Stimulated activated CD8-positive, alpha-beta memory T cell treated with anti-CD3 and anti-CD28 coated beads, Interleukin-4, amount 100 ng/mL, for 24 hours (primary cell): ENCODE measurements at regions not wholly inside any gene's neighbourhood (a gene's known extent, or its start where the extent isn't known, plus 50 kb on each side); places are given as distances from the start of the nearest gene placed in this dataset.
A peak's percentile ranks its signal among the peaks of the same experiment; 100 is the strongest.
"Not testable (repeated sequence)": the region's sequence is repeated elsewhere in the genome, so short reads cannot be mapped to it uniquely, and the experiment has no call there.

ENCODE experiments used
- DNase-seq: peaks from one replicate; pipeline ENCODE4 v3.0.0-alpha.2; 2020; ENCODE audit warnings: low read depth

DNA sequence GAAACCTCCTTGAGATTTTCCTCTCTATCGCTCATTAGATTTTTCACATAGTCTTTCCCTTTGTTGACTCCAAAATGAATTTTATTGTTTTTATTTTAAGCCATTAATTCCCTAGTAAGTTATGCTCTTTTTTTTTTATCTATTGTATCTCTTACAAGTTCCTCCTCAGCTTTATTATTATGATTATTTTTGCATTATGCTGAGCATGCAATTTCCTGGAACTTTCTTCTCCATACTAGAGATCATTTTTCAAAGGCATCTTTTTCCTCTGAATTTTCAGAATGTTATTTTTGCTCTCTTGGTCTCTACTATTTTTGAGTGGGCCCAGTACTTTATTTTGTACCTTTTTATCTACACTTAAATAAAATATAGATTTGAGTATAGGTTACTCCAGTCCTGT lies 376.6 kb upstream of the SEMA6A start:
- no peak for DNase-seq

DNA sequence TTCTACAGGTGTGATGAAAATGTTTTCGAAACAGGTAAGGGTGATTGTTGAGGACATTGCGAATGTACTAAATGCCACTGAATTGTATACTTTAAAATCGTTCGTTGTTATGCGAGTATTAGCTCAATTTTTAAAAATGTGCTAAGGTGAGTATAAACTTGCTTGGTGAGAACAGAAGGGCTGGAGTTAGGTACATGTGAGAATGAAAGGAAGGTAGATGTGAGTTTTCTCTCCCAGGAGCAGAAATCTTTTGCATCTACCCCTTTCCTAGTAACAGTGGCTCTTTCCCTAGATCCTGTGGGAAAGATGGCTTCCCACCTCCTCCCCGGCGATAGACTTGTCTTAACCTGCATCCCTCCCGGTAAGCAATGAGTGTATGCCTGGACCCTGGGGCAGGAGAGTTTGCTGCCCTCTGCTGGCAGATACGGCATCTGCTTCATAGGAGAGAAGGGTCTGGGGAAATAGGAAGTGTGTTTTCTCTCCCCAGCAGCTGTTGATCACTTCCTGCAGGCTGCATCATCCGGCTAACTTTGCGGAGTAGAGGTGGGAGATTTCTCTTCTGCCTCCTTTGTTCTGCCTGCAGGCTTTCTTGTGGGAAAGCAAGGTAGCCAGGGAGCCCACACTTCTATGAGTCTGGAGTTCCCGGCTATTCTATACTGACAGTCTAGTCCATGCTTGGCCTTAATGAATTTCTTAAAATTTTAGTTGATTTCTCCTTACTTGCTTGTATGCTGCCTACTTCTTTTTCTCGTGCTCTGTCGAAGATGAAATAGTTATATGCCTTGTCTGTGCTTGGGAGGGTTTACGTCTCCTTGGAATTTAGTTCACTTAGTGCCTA lies 373.3 kb upstream of the SEMA6A start:
- DNase-seq: peak; percentile 35

DNA sequence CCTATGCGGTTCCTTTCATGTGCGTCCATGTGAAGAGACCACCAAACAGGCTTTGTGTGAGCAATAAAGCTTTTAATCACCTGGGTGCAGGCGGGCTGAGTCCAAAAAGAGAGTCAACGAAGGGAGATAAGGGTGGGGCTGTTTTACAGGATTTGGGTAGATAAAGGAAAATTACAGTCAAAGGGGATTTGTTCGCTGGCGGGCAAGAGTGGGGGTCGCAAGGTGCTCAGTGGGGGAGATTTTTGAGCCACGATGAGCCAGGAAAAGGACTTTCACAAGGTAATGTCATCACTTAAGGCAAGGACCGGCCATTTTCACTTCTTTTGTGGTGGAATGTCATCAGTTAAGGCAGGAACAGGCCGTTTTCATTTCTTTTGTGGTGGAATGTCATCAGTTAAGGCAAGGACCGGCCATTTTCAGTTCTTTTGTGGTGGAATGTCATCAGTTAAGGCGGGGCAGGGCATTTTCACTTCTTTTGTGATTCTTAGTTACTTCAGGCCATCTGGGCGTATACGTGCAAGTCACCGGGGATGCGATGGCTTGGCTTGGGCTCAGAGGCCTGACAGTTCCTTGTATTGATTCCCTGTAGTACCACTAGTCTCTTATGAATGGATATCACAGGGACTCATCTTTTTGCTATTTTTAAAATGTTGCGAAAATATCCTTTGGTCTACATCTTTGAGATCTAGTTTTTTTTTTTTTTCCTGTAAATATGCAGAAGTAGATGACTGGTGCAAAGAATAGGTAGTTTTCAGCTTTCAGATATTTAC lies 371.2 kb upstream of the SEMA6A start:
- not testable (repeated sequence) for DNase-seq

DNA sequence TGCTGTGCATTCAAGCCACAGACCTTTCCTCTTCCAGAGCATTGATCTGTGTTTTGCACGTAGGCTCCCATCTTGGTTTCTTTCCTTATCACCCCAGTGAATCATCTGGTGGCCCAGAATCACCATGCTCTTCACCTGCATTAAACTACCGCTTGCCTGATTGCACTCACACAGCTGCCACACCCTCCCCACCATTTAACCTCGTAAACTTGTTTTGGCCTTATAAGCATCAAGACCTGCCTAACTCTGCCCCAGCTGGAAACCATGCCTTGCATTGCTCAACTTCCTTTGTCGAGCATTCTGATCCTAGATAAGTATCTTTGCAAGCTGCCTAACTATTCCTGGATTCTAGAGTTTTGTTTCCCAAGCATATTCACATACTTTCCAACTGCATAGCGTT lies 369.6 kb upstream of the SEMA6A start:
- no peak for DNase-seq

DNA sequence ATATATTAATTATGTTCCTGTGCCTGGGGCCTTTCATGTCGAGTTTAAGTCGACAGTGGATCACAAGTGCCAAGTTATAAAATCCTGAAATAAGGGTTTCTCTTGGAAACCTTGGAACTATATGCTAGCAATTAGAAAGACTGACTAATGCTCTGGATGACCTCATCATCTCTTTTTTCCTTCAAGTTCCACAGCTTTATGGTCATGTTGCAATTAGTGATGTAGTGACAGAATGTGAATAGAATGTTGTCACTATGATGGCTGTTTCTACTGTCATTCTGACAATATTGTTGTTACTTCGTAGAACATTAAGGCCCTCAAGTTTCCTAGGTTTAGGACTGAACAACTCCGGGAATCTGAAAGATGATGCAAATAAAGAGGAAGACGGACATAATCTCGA lies 368.0 kb upstream of the SEMA6A start:
- no peak for DNase-seq

DNA sequence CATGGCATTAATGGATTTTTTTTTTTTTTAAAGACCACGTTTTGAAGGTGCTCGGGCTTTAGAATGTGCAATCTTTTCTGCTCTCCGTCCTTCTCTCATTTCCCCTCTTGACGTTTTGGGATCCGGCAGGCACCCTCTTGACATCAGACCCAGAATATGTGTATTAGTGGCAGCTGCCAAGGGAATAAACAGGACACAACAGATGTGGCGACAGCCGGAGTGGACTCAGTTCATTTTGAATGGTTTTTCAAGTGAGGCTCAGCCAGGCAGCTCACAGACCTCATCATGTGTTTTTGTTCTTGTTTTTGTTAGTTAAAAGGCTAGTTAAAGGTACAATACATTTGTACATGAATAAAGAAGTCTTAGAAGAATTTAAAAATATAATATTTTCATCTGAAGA lies 365.0 kb upstream of the SEMA6A start:
- DNase-seq: no peak

DNA sequence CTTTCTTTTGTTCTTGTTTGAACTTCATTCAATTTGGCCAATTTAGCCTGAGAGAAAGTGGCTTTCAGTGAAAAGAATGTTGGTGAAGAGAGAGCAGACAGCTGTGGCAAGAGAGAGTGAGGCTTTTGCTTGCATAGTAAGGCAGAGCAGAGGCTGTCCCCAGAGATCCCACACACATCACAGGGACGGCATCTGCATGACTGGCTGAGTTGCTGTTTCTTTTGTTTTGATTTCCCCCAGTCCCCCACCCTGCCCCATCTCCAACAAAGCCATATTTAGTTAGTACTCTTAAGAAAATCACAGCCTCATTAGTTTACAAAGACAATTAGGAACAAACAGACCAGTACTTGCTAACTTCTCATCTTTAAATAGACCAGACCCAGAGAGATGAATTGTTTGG lies 363.9 kb upstream of the SEMA6A start:
- DNase-seq: no peak

DNA sequence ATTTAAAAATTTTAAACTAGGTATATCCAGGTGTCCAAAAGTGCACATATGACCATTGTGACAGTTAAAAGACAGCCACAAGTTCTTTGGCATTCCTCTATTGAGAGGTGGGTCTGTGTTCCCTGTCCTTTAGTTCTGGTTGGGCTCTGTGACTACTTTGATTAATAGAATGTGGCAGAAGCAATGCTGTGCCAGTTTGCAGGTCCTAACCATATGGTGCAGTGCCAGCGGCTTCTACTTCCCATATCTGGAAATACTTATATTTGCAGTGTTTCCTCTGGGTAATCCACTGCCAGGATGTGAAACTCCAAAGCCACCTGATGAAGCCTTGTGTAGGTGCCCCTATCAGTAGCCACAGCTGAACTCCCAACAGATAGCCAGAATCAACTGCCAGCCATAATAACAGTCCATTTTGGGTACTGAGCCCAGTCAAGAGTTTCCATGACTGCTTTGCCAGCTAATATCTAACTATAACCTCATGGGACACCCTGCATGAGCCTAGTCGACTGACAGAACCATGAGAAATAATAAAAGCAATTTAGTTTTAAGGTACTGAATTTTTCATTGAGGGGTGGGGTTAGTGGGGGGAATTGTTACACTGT lies 361.0 kb upstream of the SEMA6A start:
- no peak for DNase-seq

DNA sequence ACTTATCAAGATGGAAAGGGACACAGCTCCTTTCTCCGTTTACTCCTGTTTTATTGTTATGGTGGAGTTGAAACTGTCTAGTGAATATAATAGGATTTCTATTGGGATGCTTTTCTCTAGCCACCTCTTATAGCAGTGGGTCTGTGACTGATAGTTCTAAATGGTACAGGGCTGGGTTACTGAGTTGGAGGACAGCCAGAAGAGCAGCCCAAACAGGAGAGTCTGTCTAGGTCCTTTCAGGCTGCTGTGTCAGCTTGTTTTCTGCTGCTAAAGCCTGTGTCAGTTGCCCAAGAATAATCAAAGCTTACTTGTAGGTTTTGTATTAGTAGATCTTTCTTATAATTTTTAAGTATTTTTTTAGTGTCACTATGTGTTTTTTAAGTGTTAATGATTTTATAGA lies 356.0 kb upstream of the SEMA6A start:
- no peak for DNase-seq

DNA sequence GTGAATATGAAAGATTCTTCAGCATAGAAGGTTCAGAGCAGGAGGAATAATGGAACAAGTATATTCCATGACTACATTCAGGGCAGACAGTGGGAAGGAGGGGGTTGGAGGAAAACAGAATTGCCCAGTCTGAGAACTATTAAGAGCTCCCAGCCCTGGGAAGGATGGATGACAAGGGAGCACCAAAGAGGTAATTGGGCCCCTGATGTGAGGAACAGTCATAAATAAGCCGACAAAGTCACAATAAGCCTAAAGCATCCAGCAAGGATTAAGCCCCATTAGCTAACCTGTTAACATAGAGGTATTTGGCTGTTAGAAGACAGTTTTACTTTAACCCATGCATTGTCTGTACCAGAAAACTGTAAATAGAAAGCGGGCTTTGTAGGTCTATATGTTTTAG lies 348.7 kb upstream of the SEMA6A start:
- no peak for DNase-seq

DNA sequence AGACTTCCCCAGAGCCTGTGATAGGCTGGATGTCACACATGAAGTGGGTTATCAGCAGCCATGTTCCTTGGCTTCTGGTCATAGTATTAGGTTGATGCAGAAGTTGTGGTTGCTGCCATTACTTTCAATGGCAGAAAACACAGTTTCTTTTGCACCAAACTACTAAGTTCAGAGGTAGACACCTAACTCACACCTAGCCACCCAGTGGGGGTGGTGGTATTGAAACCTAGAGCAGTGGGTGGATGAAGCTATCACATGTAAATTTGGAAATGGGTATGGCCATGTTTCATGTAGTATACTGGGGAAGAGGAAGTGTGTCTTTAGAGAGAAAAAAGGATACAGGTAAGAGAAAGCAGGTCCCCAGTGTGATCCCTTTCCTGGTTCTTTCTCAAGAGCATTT lies 347.9 kb upstream of the SEMA6A start:
- no peak for DNase-seq

DNA sequence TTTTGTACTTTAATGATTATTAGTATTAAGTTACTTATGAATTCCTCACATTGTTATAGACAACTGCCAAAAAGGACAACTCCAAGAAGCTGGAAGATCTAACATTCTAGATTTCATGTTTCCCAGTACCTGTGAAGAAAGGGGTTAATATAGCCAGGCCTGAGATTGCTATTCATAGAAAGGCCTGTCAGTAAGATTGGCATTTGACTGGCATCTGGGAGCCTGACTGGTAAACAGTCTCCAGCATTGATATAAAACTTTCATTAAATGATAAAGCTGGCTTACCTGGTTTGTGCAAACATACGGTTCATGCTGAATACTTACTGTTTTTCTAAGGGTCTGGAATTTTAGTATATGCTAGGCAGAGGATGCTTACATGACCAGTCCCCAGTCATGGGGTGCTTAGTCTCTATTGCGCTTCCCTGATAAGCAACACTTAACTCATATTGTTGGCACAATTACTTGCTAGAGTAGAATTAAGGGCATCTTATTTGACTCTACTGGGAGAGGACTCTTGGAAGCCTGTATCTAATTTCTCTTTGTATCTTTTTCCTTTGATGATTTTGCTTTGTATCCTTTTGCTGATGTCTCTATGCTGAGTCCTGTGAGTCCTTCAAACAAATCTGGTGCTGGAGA lies 340.4 kb upstream of the SEMA6A start:
- DNase-seq: no peak

DNA sequence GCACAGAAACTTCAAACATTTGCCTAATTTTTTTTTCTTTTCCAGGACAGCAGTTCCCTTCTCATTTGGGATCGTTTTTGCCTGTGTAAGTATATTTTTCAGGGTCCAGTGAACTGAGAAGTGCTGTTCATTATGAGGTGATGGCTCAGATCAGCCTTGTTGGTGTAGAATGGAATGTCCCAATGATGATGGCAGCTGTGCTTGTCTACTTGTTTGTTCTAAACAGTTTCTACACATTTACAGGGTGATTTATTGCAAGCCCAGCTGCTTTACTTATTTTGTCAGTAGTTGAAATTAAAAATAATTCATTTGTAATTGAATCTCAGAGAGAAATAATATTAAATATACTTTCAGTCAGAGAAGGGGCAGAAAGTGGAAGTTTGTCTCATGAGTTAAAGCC lies 337.6 kb upstream of the SEMA6A start:
- DNase-seq: no peak

DNA sequence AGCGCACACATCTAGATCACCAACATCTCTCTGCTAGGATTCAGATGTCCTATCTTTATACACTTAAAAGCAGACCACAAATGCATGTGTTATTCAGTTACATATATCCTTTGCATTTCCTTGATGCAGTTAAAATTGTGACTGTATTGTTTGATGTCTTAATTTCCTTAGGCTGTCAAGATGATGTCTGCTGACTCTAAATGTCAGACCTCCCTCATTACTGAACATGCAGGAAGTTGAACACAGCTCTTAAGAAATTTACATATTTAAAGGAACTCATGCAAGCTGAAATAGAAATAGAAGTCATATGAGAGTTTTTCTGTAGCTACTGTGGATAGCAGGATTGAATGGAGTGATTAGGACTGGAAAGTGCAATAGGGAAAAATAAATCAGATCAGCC lies 336.5 kb upstream of the SEMA6A start:
- DNase-seq: no peak

DNA sequence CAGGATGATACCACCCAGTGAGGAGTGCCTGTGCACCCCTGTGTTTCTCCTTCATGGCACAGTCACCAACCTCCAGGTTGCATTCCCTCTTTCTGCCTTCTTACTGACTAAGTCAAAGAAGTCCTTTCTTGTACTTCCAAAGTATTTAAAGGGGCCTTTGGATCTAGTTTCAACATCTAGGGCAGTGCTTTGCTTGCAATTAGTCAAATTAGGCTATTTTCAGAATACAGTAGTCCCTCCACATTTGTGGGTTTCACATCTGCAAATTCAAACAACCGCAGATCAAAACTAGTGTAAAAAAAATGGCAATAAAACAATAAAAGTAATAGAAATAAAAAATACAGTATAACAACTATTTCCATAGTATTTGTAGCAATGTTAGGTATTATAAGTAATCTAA lies 333.9 kb upstream of the SEMA6A start:
- no peak for DNase-seq

DNA sequence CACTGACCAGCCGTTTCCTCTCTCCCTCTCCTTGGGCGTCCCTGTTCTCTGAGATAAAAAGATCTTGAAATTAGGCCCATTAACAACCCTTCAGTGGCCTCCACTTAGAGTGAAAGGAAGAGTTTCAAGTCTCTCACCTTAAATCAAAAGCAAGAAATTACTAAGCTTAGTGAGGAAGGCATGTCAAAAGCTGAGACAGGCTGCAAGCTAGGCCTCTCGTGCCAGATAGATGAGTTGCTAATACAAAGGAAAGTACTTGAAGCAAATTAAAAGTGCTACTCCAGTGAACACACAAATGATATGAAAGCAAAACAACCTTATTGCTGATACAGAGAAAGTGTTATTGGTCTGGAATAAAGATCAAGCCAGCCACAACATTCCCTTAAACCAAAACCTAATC lies 331.3 kb upstream of the SEMA6A start:
- DNase-seq: no peak

DNA sequence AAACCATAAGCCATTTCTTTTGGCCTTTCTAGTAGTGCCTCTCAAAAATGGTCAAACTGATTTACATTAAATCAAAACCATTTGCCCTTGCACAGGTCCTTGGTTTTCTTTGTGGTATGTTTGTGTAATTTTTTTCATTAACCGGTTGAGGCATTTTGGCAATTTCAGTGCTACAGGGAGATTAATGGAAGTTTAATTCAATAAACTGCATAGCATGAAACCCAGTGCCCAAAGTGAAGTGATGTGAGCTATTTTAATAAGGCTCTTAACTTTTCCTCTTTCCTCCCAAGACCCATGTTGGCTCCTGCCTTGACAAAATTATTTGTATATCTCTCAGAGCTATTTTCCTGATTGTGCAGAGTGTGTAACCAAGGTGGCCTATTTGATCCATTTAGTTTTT lies 326.2 kb upstream of the SEMA6A start:
- no peak for DNase-seq

DNA sequence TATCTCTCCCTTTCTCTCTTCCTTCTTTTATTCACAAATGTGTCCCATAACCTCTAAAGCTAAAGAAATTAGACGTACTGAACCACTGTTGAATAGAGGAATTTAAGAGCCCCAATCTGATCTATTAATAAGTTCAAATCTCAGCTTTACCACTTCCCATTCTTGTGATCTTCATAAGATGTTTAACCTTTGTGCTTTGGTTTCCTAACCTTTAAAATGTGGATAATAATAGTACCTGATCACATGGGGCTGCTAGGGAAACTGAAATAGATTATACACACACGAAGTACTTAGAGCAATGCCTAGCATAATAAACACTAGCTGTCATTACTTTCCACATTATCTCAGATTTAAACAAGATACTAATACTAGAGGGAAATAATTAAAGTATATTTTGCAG lies 324.3 kb upstream of the SEMA6A start:
- no peak for DNase-seq

DNA sequence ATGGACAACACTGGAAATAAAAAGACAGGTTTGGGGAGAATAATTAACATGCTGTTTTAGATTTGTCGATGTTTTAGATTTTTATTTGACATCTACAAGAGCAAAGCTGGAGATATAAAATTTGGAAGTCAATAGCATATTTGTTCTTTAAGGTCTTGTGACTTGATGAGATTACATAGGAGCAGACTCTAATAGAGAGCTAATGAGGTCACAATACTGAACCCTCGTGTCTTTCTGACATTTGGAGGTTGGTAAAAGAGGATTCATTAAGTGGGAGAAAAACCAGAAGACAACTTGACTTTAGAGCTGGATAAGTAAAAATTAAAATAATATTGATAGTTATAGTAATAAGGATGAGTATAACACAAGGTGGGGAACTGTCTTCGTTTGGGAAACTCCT lies 322.7 kb upstream of the SEMA6A start:
- no peak for DNase-seq

DNA sequence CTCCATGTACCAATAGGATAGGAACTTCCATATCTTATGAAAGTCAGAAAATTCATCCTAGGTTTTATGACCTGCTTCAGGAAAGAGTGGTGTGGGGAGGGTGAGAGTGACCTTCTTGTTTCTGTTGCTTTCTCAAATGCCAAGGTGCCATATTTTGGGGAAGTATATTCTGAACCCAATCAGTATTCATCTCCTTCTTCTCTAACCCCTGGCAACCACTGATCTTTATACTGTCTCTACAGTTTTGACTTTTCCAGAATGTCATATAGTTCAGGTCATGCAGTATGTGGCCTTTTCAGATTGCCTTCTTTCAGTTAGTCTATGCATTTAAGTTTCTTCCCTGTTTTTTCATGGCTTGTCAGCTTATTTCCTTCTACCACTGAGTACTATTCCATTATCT lies 321.4 kb upstream of the SEMA6A start:
- DNase-seq: no peak

DNA sequence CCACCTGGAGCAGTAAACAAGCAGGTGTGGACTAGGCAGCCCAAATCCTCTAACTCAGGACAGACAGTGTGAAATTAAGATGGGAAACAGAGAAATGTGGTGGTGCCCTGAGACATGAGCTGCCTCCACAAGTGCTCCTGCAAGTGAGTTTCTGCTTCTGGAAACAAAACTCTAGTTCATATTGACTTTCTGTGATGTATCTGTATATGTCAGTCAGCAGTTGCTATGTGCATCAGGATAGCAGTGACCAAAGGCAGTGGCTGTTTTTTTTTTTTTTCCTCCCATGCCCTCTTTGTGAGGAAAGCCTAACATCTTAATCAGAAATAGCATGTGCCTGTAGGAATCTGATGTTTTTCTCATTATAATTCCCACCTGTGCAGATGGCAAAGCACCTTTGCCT lies 318.4 kb upstream of the SEMA6A start:
- no peak for DNase-seq

DNA sequence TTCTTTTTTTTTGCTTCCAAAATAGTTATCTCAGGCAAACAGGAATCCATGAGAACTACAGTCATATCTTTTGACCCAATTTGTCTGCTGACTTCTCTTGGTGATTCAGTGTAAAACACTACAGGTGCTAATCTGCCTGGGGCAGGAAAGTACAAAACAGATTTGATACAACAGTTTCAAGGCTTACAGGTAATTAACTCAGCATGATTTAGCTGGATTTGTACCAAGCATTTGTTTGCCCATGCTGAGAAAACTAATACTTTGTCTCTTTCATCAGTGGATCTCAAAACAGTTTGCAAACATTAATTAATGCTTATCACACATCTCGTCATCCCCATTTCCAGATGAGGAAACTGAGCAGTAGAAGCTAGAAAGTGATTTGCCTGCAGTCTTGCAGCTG lies 312.5 kb upstream of the SEMA6A start:
- DNase-seq: no peak

DNA sequence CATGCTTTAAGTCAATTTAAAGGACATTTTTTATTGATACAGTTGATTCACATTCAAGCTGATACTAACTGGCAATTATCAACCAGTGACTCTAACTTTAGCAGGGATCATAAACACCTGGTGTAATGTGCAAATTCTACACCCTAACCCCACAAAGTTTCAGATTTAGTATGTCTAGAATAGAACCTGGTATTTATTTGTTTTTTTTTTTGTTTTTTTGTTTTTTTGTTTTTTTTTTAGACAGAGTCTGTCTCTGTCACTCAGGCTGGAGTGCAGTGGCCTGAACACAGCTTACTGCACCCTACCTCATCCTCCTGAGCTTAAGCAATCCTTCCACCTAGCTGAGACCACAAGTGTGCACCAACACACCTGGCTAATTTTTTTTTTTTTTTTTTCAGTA lies 311.2 kb upstream of the SEMA6A start:
- no peak for DNase-seq
